WERI-Rb-1 (cell line): ENCODE measurements at regions not wholly inside any gene's neighbourhood (a gene's known extent, or its start where the extent isn't known, plus 50 kb on each side); places are given as distances from the start of the nearest gene placed in this dataset.

Source experiments
- DNase-seq: peaks from one replicate; pipeline ENCODE4 v3.0.0-alpha.2; 2020
- H3K27ac ChIP-seq: fragments of 250-450 bp; sonication (Bioruptor Pico); 2 replicates; pipeline ENCODE4 v1.5.1; 2020; ENCODE audit warnings: mild to moderate bottlenecking, moderate library complexity
- H3K27me3 ChIP-seq: fragments of 250-450 bp; sonication (Bioruptor Pico); 2 replicates; pipeline ENCODE4 v1.5.1; 2021; ENCODE audit warnings: mild to moderate bottlenecking, low read depth, moderate library complexity; ENCODE audit not compliant: insufficient read depth, severe bottlenecking
- H3K36me3 ChIP-seq: fragments of 250-450 bp; sonication (Bioruptor Pico); 2 replicates; pipeline ENCODE4 v1.5.1; 2020; ENCODE audit warnings: mild to moderate bottlenecking, moderate library complexity
- H3K4me3 ChIP-seq: 2 replicates; pipeline ENCODE4 v1.5.1; 2011; ENCODE audit warnings: low read depth, mild to moderate bottlenecking, control low read depth, low read length
- H3K9me3 ChIP-seq: fragments of 250-450 bp; sonication (Bioruptor Pico); 2 replicates; pipeline ENCODE4 v1.5.1; 2021; ENCODE audit warnings: mild to moderate bottlenecking, moderate library complexity; ENCODE audit not compliant: severe bottlenecking
- CTCF ChIP-seq: IDR thresholded peaks from 2 replicates; pipeline ENCODE4 v1.5.1; 2011; ENCODE audit warnings: low read depth, mild to moderate bottlenecking, control low read depth, inconsistent platforms, low read length

- Histone ChIP-seq H3K36me3 (no peaks in the 10 kb centered on the region), H3K27me3 (no peaks in the 10 kb centered on the region), H3K27ac (no peak overlapping the region), H3K9me3 (no peaks in the 10 kb centered on the region), H3K4me3 (no peak overlapping the region)
- no peak for TF ChIP-seq CTCF
- no peak for DNase-seq
Measured at GRCh38 chr12:20174528-20175175, 193.7 kb upstream of the PDE3A start.

GRCh38 chr12:20175704-20176388 is 192.5 kb upstream of the PDE3A start:
- no peaks in the 10 kb centered on the region for H3K36me3 ChIP-seq
- H3K9me3 ChIP-seq = no peaks in the 10 kb centered on the region
- DNase-seq = no peak
- no peak overlapping the region for H3K27ac ChIP-seq
- TF ChIP-seq CTCF = no peak
- H3K27me3 ChIP-seq = no peaks in the 10 kb centered on the region
- H3K4me3 ChIP-seq = no peak overlapping the region

- Histone ChIP-seq H3K27me3 (no peaks in the 10 kb centered on the region), H3K9me3 (no peaks in the 10 kb centered on the region), H3K4me3 (no peak overlapping the region), H3K36me3 (no peaks in the 10 kb centered on the region), H3K27ac (no peak overlapping the region)
- TF ChIP-seq CTCF = no peak
- DNase-seq = no peak
Measured at GRCh38 chr12:20181416-20182180, 186.7 kb upstream of the PDE3A start.

- no peak for DNase-seq
- Histone ChIP-seq H3K9me3 (no peaks in the 10 kb centered on the region), H3K27me3 (no peaks in the 10 kb centered on the region), H3K27ac (no peak overlapping the region), H3K36me3 (no peaks in the 10 kb centered on the region), H3K4me3 (no peak overlapping the region)
- no peak for TF ChIP-seq CTCF
Measured at GRCh38 chr12:20183563-20183962, 184.8 kb upstream of the PDE3A start.

GRCh38 chr12:20184514-20184913 is 183.8 kb upstream of the PDE3A start:
- no peak overlapping the region for H3K4me3 ChIP-seq
- H3K27ac ChIP-seq = no peak overlapping the region
- DNase-seq = no peak
- no peaks in the 10 kb centered on the region for H3K36me3 ChIP-seq
- no peaks in the 10 kb centered on the region for H3K9me3 ChIP-seq
- no peaks in the 10 kb centered on the region for H3K27me3 ChIP-seq
- TF ChIP-seq CTCF = no peak
